ENCODE measurements at regions not wholly inside any gene's neighbourhood (a gene's known extent, or its start where the extent isn't known, plus 50 kb on each side); places are given as distances from the start of the nearest gene placed in this dataset.

DNA sequence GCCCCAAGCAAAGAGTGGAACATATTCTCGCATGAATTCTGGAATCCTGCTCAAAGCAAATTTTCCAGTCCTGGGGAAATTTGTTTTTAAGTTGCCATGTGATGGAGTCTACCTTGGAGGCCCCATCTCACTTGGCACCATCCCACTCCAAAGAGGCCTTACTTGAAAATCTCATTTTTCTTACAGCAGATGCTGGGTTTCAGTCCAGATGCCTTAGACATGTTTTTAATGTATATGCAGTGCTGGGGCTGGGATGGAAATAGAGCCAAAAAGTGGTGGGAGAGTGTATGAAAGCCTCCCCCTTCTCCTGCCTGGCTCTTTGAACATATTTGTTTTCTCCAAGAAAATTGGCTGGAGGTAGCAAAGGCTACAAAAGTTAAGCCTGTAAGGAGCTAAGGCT is 493.7 kb downstream of the ENC1 start (continued):
- TF ChIP-seq HOXA7 (CRISPR knock-in tag; IDR thresholded peaks at IDR 0.05; ENCODE audit: borderline replicate concordance) (no peak), ZNF391 (tag by site-specific recombination; IDR thresholded peaks at IDR 0.05; ENCODE audit: borderline replicate concordance, low read depth) (no peak), ZNF701 (tag by site-specific recombination; IDR thresholded peaks at IDR 0.05) (no peak), ZNF473 (tag by site-specific recombination; IDR thresholded peaks at IDR 0.05) (no peak), ZNF623 (tag by site-specific recombination; IDR thresholded peaks at IDR 0.05) (no peak), ZNF747 (tag by site-specific recombination; IDR thresholded peaks at IDR 0.05) (no peak)
- TF ChIP-seq, protein P1, sequence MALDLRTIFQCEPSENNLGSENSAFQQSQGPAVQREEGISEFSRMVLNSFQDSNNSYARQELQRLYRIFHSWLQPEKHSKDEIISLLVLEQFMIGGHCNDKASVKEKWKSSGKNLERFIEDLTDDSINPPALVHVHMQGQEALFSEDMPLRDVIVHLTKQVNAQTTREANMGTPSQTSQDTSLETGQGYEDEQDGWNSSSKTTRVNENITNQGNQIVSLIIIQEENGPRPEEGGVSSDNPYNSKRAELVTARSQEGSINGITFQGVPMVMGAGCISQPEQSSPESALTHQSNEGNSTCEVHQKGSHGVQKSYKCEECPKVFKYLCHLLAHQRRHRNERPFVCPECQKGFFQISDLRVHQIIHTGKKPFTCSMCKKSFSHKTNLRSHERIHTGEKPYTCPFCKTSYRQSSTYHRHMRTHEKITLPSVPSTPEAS (tag by site-specific recombination; IDR thresholded peaks at IDR 0.05), result no peak
- TF ChIP-seq, protein P2, sequence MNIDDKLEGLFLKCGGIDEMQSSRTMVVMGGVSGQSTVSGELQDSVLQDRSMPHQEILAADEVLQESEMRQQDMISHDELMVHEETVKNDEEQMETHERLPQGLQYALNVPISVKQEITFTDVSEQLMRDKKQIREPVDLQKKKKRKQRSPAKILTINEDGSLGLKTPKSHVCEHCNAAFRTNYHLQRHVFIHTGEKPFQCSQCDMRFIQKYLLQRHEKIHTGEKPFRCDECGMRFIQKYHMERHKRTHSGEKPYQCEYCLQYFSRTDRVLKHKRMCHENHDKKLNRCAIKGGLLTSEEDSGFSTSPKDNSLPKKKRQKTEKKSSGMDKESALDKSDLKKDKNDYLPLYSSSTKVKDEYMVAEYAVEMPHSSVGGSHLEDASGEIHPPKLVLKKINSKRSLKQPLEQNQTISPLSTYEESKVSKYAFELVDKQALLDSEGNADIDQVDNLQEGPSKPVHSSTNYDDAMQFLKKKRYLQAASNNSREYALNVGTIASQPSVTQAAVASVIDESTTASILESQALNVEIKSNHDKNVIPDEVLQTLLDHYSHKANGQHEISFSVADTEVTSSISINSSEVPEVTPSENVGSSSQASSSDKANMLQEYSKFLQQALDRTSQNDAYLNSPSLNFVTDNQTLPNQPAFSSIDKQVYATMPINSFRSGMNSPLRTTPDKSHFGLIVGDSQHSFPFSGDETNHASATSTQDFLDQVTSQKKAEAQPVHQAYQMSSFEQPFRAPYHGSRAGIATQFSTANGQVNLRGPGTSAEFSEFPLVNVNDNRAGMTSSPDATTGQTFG (tag by site-specific recombination; IDR thresholded peaks at IDR 0.05; ENCODE audit: borderline replicate concordance), result no peak
- TF ChIP-seq, protein P3, sequence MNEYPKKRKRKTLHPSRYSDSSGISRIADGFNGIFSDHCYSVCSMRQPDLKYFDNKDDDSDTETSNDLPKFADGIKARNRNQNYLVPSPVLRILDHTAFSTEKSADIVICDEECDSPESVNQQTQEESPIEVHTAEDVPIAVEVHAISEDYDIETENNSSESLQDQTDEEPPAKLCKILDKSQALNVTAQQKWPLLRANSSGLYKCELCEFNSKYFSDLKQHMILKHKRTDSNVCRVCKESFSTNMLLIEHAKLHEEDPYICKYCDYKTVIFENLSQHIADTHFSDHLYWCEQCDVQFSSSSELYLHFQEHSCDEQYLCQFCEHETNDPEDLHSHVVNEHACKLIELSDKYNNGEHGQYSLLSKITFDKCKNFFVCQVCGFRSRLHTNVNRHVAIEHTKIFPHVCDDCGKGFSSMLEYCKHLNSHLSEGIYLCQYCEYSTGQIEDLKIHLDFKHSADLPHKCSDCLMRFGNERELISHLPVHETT (tag by site-specific recombination; IDR thresholded peaks at IDR 0.05), result no peak

DNA sequence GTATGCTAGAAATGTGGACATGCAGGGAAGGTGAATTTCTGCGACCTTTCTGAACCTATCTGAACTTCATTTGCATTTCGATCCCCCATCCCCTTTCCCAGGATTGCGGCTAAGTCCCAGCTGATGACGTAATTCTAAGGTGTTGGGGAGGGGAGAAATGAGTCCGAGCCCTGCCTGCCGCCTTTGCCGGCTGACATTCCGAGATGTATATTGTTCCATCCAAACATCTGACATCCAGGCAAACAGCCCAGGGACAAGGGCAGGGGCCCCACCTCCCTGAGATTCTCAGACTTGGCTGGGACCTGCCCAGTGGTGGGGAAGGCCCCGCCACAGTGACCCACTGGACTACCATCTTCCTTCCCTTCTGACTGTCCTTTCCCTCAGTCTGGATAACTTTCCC is 494.6 kb downstream of the ENC1 start:
- Histone ChIP-seq H3K9me3 (ENCODE audit: control insufficient read depth, insufficient read depth, low read depth, low read length) (no peaks in the 10 kb centered on the region), H3K4me1 (ENCODE audit: control insufficient read depth, insufficient read depth, low read length) (no peaks in the 10 kb centered on the region), H3K27ac (ENCODE audit: extremely low read depth, low read depth, low read length) (no peak overlapping the region), H3K36me3 (ENCODE audit: control insufficient read depth in 2 of 2, insufficient read depth in 1 of 2, low read length in 2 of 2) (no peaks in the 10 kb centered on the region), H3K4me3 (ENCODE audit: low read depth, low read length) (no peak overlapping the region)
- CTCF ChIA-PET, result no interaction called here
- POLR2A ChIA-PET, result no interaction called here
- TF ChIP-seq, protein P4, sequence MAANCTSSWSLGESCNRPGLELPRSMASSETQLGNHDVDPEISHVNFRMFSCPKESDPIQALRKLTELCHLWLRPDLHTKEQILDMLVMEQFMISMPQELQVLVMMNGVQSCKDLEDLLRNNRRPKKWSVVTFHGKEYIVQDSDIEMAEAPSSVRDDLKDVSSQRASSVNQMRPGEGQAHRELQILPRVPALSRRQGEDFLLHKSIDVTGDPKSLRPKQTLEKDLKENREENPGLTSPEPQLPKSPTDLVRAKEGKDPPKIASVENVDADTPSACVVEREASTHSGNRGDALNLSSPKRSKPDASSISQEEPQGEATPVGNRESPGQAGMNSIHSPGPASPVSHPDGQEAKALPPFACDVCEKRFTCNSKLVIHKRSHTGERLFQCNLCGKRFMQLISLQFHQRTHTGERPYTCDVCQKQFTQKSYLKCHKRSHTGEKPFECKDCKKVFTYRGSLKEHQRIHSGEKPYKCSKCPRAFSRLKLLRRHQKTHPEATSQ (tag by site-specific recombination; IDR thresholded peaks at IDR 0.05), result no peak
- TF ChIP-seq ZNF747 (tag by site-specific recombination; IDR thresholded peaks at IDR 0.05) (no peak), ZNF341 (tag by site-specific recombination; IDR thresholded peaks at IDR 0.05; ENCODE audit: low read depth) (no peak), ZNF214 (tag by site-specific recombination; IDR thresholded peaks at IDR 0.05; ENCODE audit: borderline replicate concordance) (no peak), ZNF560 (tag by site-specific recombination; IDR thresholded peaks at IDR 0.05; ENCODE audit: borderline replicate concordance) (no peak), ZNF585B (tag by site-specific recombination; IDR thresholded peaks at IDR 0.05) (no peak), SP2 (tag by site-specific recombination; IDR thresholded peaks at IDR 0.05) (no peak), ZNF223 (tag by site-specific recombination; IDR thresholded peaks at IDR 0.05) (no peak), ZNF768 (tag by site-specific recombination; IDR thresholded peaks at IDR 0.05) (no peak), ZNF311 (tag by site-specific recombination; IDR thresholded peaks at IDR 0.05; ENCODE audit: borderline replicate concordance) (no peak), ZNF19 (tag by site-specific recombination; IDR thresholded peaks at IDR 0.05; ENCODE audit: low read depth) (no peak), HOXD13 (CRISPR knock-in tag; IDR thresholded peaks at IDR 0.05; ENCODE audit: borderline replicate concordance) (no peak), GLIS1 (tag by site-specific recombination; IDR thresholded peaks at IDR 0.05) (no peak)
- TF ChIP-seq, protein P5, sequence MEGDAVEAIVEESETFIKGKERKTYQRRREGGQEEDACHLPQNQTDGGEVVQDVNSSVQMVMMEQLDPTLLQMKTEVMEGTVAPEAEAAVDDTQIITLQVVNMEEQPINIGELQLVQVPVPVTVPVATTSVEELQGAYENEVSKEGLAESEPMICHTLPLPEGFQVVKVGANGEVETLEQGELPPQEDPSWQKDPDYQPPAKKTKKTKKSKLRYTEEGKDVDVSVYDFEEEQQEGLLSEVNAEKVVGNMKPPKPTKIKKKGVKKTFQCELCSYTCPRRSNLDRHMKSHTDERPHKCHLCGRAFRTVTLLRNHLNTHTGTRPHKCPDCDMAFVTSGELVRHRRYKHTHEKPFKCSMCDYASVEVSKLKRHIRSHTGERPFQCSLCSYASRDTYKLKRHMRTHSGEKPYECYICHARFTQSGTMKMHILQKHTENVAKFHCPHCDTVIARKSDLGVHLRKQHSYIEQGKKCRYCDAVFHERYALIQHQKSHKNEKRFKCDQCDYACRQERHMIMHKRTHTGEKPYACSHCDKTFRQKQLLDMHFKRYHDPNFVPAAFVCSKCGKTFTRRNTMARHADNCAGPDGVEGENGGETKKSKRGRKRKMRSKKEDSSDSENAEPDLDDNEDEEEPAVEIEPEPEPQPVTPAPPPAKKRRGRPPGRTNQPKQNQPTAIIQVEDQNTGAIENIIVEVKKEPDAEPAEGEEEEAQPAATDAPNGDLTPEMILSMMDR (tag by site-specific recombination; IDR thresholded peaks at IDR 0.05), result no peak

All from HEK293 (cell line).